GM18505 (cell line): ENCODE measurements at regions not wholly inside any gene's neighbourhood (a gene's known extent, or its start where the extent isn't known, plus 50 kb on each side); places are given as distances from the start of the nearest gene placed in this dataset.
"Not testable (repeated sequence)": the region's sequence is repeated elsewhere in the genome, so short reads cannot be mapped to it uniquely, and the experiment has no call there.

Source experiments
- ATAC-seq: cut with Tn5 transposase; IDR thresholded peaks from one replicate; pipeline ENCODE4 v1.9.1; 2021; ENCODE audit not compliant: unreplicated experiment
- POLR2A ChIP-seq: IDR thresholded peaks from 4 replicates; pipeline ENCODE4 v1.6.1; 2011; ENCODE audit warnings: borderline replicate concordance; ENCODE audit not compliant: insufficient read depth, insufficient read length; ENCODE audit errors: extremely low read depth

DNA sequence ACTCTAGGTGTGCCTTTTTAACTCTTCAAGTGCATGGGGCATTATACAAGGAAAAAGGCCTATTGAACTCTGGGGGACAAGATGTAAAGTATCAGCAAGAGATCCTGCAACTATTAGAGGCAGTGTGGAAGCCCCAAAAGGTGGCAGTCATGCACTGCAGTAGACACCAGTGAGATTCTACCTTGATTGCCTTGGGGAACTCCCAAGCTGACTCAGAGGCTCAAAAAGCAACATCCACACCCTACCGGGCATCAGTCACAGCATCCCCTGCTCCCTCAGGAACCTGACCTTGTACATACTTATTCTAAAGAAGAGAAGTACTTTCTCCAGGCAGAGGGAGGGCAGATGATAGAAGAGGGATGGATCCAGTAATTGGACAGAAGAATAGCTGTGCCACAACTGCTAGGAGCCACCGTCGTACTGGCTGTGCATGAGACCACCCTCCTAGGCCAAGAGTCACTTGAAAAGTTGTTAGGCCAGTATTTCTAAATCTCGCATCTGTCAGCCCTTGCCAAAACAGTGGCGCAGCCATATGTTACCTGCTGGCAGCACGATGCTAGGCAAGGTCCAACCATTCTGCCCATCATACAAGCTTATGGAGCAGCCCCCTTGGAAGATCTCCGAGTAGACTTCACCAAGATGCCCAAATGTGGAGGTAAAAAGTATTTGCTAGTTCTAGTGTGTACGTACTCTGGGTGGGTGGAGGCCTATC is 523.1 kb upstream of the FRG2C start:
- no peak for ATAC-seq
- TF ChIP-seq POLR2A, result no peak

DNA sequence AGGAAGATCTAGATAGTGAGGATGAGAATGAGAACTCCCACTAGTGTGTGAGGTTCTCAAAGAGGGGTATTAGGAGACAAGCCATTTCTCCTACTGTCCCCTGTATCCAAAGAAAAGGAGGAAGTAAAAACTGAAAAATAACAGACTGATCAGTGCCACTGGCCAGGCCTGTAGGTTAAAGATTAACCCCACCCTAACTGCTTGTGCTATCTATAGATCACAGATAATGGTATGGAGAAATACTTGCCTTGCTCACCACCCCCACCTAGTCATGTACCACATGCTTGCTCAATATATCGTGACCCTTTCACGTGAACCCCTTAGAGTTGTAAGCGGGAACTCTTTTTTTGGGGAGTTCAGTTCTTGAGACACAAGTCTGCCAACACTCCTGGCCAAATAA is 519.7 kb upstream of the FRG2C start:
- no peak for TF ChIP-seq POLR2A
- ATAC-seq, result no peak

DNA sequence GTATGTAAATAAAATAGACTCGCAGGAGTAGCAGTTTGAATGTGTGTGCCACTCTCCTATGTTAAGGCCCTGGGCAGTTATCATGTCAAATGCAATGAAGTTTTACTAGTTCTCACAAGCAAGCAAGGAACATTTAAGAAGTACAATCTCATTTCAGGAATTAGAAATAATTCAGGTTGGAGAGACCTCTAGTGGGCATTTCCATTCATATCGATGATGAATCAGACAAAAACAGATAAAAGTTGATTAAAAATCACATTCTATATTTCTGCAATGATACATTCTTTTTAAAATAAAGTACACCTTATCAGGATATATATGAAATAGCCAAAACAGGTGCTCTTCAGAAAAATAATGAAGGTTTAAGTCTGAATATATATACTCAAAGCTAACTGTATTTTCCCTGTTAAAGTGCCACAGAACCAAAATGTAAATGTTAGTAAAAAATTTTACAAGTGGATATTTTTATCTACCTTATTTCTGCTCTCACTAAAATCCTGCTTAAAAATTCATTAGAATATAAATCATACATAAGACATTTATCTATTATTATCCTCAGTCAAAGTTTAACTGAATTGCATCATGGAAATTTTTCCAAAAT is 492.4 kb upstream of the FRG2C start:
- TF ChIP-seq POLR2A, result no peak
- ATAC-seq, result no peak

DNA sequence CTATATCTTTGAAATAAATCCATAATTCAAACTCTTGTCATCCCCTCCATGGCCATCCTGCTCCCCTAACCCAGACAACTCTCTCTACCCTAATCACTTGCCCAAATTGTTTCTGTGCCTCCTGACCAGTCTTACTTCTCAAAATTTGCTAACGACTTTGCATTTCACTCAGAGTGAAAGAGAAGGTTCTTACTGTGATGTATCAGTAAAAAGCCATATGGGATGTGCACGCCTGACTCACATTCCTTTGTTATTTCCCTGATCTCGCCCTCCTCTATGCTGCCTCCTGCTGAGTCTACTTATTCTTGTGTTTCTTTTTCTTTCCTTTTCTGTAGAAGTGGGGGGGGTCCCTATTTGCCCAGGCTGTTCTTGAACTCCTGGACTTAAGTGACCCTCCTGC is 487.2 kb upstream of the FRG2C start:
- TF ChIP-seq POLR2A, result no peak
- no peak for ATAC-seq

DNA sequence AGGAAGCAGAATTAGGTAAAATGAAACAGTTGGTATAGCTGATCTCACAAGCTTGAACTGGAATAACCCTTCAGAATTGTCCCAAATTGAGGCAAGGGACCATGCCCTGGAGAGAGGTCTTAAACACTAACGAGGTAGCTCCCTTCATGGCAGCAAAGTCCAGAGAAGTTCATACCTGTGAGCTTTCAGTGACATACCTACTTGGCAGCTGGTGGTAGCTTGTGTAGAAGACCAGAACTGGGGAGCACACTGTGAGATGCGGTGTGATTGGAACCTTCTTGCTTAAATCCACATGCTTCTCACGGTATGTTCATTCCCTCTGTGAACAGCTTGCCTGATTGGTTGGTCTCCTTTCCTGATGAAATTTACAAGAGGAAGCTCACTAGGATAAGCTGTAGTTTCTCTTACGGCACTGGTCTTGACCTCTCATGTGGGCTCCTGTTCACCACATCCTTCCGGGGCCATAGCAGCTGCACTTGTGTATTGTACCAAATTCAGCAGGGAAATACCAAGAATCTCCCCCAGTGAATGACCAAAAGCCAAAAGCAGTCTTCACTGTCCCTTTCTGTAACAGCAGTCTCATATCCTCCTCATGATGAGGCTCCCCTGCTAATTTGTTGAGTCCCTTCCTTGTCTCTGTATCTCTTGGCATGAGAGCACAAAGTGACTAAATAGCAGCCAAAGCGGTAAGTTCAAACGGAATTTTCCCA is 483.7 kb upstream of the FRG2C start:
- no peak for TF ChIP-seq POLR2A
- no peak for ATAC-seq

DNA sequence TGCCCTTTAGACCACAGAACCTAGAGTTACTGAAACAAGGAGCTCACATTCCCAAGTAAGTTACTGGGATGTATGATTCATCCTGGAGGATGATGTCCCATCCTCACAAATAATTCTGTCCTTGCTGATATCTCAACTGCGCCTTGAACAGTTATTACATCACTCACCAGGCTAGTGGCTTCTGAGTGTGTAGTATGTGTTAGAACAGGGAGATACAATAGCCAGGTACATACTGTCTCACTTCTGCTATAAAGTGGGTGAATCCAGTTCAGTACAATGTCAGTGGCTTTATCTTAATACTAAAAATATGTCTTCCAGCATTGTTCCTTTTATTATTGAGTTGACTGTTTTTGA is 483.2 kb upstream of the FRG2C start:
- no peak for TF ChIP-seq POLR2A
- no peak for ATAC-seq

DNA sequence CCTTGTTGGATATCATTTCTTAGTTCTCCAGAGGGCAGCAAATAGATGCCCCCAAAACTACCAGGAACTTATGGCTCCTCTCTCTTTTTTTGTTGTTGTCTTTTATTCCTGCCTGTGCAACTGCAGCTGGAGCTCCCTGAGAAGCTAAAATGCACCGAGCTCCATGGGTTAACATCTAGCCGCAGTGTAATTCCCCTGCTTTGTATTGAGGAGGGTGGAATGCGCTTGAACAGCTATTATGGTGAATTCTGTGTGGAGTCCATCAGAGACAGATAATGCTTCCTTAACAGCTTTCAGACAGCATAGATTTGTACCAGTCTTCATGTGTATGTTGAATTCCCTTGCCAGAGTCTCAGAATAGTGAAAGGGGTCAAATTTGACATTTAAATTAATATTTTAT is 475.2 kb upstream of the FRG2C start:
- no peak for TF ChIP-seq POLR2A
- ATAC-seq, result no peak

DNA sequence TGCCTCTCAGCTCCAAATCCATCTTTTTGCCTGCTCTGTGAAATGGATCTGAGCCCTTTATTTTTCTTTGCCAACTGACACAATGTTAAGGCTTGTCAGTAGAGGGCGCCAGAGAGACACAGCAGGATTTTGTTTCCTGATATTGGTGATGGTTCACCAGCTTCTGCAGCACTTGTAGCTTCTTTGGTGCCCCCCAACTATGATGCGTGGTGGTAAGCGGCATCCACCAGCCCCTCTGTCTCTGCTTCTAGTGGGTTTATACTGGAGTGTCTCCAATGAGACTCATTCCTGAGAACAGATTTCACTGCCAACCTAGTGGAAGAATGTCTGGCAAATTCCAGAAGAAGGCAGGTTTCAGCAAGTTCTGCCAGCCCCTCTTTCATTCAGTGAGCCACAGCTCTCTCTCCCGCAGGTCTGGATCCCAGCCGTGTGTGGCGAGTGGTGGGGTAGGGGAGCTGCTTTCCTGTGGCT is 471.9 kb upstream of the FRG2C start:
- TF ChIP-seq POLR2A, result no peak
- peak; percentile 62 for ATAC-seq

DNA sequence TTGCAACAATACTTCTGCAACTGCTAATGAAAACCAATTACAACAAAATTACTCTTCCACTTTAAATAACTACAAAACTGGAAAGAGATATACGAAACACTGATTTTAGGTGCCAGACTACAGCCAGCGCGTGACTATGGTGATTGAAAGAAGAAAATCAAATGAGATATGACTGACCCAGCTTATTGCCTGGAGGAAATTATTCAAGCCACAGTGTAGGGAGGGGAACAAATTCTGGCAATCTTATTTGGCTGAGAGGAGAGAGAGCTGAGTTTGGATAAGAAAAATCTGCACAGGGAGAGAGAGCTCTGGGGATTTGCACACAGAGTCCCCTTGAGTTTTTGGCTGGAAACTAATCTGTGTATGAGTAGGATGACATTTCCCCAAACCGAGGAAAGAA is 470.3 kb upstream of the FRG2C start:
- ATAC-seq, result no peak
- TF ChIP-seq POLR2A, result no peak

DNA sequence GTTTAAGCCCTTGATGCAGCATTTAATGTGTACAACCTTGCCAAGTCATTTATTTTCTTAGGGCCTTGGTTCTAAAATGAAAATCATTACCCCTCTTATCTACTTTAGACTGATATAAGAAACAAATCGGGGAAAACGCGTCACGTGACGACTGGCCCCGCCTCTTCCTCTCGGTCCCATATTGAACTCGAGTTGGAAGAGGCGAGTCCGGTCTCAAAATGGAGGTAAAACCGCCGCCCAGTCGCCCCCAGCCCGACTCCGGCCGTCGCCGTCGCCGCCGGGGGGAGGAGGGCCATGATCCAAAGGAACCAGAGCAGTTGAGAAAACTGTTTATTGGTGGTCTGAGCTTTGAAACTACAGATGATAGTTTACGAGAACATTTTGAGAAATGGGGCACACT is 449.8 kb upstream of the FRG2C start:
- ATAC-seq, result not testable (repeated sequence)

DNA sequence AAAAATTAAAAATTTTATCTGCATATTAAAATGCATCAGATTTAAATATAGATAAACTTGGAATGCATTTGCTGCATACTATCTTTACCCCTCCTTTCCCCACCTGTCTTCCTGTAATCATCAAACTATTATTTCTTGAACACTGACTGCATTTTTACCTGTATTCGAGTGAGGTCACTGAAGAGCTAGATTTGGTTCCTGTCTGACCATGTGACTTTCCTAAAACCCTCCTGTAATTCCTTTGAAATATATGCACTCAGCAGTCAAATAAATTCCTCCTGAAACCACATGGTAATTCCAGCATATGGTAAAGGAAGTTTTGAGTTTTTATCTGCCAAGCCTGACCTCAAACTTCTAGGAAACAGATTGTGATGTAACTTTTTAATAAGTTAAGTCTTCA is 445.6 kb upstream of the FRG2C start:
- TF ChIP-seq POLR2A, result no peak
- ATAC-seq, result no peak

DNA sequence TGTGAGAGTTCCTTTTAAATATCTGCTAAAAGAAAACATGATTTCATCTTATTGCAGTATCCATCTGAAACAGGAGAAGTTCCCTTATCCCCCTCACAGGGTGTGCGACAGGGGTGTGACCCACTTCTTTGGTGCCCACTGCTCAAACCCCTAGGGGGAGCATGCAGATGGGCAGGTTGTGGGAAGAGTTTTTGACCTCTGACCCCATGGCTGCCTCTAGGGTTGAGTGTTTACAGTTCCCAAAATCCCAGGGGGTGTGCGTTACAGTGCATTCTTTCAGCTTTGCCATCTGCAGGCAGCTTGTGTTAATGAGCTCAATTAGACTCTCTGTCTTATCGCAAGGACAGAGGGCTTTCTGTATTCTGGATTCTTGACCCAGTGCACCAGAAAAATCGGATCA is 443.2 kb upstream of the FRG2C start:
- TF ChIP-seq POLR2A, result no peak
- ATAC-seq, result no peak

DNA sequence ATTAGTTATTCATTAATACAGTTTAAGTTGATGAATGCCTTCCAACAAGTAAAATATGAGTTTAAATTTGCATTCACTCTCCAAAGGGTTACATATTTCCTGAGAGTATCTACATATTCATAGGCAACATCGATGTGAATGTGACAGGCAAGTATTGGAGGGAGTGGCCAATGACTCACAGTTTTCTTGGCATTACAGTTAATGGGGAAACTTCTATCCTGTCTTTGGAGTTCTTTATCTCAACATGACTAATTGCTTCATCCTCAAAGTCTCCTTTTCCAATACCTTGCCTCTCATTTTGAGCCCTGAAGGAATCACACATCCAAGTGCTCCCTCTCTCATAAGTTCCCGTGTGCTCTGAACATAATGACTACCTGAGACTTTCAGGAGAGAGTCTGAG is 439.7 kb upstream of the FRG2C start:
- TF ChIP-seq POLR2A, result no peak
- ATAC-seq, result no peak

DNA sequence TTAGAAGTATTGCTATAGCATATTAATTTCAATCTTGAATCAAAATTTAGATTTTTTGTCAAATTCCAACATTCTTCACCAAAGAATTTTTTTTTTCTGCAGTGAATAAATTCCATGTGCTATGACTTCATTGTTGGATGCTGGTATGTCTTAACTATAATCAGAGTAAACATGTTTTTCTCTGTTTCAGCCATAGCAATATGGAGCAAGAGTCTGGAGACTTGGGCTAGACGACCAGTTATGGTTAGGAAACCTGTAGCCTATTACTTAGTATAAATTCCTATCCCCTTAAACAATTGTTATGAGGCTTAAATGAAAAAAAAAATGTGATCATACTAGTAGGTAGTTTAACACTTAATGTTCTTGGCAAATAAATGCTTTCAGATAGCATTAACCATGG is 431.9 kb upstream of the FRG2C start:
- no peak for TF ChIP-seq POLR2A
- no peak for ATAC-seq
